ENCODE measurements at regions not wholly inside any gene's neighbourhood (a gene's known extent, or its start where the extent isn't known, plus 50 kb on each side); places are given as distances from the start of the nearest gene placed in this dataset.

GRCh38 chr20:21947406-21947805, 241.9 kb downstream of the PAX1 start:
- no peak overlapping the region for H3K4me3 ChIP-seq (ENCODE audit: low read depth, low read length)
- DNase-seq (ENCODE audit: low read depth): no peak
- TF ChIP-seq, protein P1, sequence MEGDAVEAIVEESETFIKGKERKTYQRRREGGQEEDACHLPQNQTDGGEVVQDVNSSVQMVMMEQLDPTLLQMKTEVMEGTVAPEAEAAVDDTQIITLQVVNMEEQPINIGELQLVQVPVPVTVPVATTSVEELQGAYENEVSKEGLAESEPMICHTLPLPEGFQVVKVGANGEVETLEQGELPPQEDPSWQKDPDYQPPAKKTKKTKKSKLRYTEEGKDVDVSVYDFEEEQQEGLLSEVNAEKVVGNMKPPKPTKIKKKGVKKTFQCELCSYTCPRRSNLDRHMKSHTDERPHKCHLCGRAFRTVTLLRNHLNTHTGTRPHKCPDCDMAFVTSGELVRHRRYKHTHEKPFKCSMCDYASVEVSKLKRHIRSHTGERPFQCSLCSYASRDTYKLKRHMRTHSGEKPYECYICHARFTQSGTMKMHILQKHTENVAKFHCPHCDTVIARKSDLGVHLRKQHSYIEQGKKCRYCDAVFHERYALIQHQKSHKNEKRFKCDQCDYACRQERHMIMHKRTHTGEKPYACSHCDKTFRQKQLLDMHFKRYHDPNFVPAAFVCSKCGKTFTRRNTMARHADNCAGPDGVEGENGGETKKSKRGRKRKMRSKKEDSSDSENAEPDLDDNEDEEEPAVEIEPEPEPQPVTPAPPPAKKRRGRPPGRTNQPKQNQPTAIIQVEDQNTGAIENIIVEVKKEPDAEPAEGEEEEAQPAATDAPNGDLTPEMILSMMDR (IDR thresholded peaks at IDR 0.05; ENCODE audit: insufficient read depth, low read length): no peak

DNA sequence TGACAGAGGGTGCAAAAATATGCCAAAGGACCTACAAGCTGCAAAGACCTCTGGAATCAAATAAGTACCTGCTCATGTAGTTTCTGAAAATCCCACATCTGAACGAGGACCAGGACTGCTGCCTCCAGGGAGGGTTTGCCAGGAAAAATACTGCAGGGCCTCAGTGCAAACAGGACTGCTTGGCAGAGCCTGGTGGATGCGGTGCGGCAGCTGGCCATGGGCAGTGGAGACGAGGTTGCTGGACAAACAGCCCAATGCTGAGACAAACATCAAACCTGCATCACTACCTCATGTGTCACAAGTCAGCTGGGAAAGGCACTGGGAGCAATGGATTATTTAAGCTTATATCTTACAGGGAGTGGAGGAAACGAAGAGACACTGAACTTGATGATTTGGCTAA, 238.8 kb downstream of the PAX1 start:
- TF ChIP-seq, protein P1 (IDR thresholded peaks at IDR 0.05; ENCODE audit: insufficient read depth, low read length): no peak
- no peak overlapping the region for H3K4me3 ChIP-seq (ENCODE audit: low read depth, low read length)
- no peak for DNase-seq (ENCODE audit: low read depth)

DNA sequence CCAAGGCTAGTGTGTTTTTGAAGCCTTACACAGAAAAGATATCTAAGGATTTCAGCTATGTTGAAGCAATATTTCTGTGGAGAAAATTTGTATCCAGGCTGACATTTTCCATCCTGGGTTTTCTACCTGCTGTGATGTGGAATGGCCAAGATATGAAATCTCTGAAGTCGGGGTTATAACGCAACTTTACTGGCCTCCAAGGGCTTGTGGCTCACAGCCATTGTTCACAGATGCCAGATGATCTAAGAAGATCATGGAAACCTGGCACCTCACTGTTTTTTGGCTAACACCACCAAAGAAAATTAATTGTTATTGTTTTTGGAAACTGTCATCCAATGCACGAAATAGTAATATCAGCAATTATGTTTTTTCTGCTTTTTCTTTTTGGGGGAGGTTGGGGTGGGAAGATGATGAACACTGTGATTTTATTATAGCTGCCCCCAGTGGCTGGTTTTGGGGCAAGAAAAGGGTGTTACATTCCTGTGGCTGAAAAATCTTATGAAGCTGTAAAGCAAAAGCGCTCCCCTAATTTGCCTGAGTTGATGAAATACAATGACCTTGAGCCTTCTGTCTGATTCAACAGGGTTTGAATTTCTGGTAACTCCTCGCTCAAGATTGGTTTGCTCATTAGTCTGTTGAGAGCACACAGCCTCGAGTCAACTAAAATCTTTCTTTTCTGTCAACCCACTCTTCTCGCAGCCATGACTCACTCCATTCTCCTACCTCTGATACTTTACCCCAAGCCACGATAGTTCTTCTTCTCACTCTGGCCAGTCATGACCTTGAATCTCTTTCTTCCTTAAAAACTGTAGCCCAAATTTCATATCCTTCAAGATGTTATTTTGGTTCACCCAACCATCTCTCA, 236.7 kb downstream of the PAX1 start:
- no peak overlapping the region for H3K4me3 ChIP-seq (ENCODE audit: low read depth, low read length)
- no peak for DNase-seq (ENCODE audit: low read depth)
- TF ChIP-seq, protein P1 (IDR thresholded peaks at IDR 0.05; ENCODE audit: insufficient read depth, low read length): no peak

GRCh38 chr20:21936720-21937380, 231.4 kb downstream of the PAX1 start:
- DNase-seq (ENCODE audit: low read depth): peak; percentile 12
- TF ChIP-seq, protein P1 (IDR thresholded peaks at IDR 0.05; ENCODE audit: insufficient read depth, low read length): no peak
- no peak overlapping the region for H3K4me3 ChIP-seq (ENCODE audit: low read depth, low read length)

- no peak for DNase-seq (ENCODE audit: low read depth)
- H3K4me3 ChIP-seq (ENCODE audit: low read depth, low read length): no peak overlapping the region
- TF ChIP-seq, protein P1 (IDR thresholded peaks at IDR 0.05; ENCODE audit: insufficient read depth, low read length): no peak
Observed at GRCh38 chr20:21936261-21936660, 230.8 kb downstream of the PAX1 start.

- TF ChIP-seq, protein P1 (IDR thresholded peaks at IDR 0.05; ENCODE audit: insufficient read depth, low read length): no peak
- H3K4me3 ChIP-seq (ENCODE audit: low read depth, low read length): no peak overlapping the region
- no peak for DNase-seq (ENCODE audit: low read depth)
Observed at GRCh38 chr20:21933526-21933925, 228.1 kb downstream of the PAX1 start.

Measured in fibroblast of the aortic adventitia (primary cell).